Upper lobe of left lung (tissue), 6 donors: ENCODE measurements at regions not wholly inside any gene's neighbourhood (a gene's known extent, or its start where the extent isn't known, plus 50 kb on each side); places are given as distances from the start of the nearest gene placed in this dataset.

Experiments used
- ATAC-seq, 2 donors: fragments of 200-7000 bp; cut with Tn5 transposase; one replicate each; pipeline ENCODE4 v1.9.1; 2022; ENCODE audit warnings: mild to moderate bottlenecking in 2 of 2, moderate library complexity in 2 of 2; ENCODE audit not compliant: low FRiP score in 2 of 2
- DNase-seq, 2 donors: peaks; one replicate each; pipeline ENCODE4 v3.0.0-alpha.2; 2019 to 2020
- H3K27ac ChIP-seq, 4 donors: fragments of 200-600 bp; sonication (generic); one replicate each; pipeline ENCODE4 v1.5.1; 2016 to 2019
- H3K27me3 ChIP-seq, 4 donors: fragments of 200-600 bp; sonication (generic); one replicate each; pipeline ENCODE4 v1.5.1; 2017 to 2019
- H3K36me3 ChIP-seq, 4 donors: fragments of 200-600 bp; sonication (generic); one replicate each; pipeline ENCODE4 v1.5.1; 2016 to 2019
- H3K4me1 ChIP-seq, 4 donors: fragments of 200-600 bp; sonication (generic); one replicate each; pipeline ENCODE4 v1.5.1; 2018 to 2019
- H3K4me3 ChIP-seq, 4 donors: fragments of 200-600 bp; sonication (generic); one replicate each; pipeline ENCODE4 v1.5.1; 2017 to 2019; ENCODE audit warnings: mild to moderate bottlenecking in 2 of 4, moderate library complexity in 1 of 4
- H3K9me3 ChIP-seq, 4 donors: fragments of 200-600 bp; sonication (generic); one replicate each; pipeline ENCODE4 v1.5.1; 2018 to 2019
- EP300 ChIP-seq, 4 donors: sonication (generic); formaldehyde crosslinking; IDR thresholded peaks; one replicate each; pipeline ENCODE4 v1.5.1; 2017; ENCODE audit warnings: antibody characterized with exemption in 4 of 4, control low read depth in 2 of 4
- POLR2A ChIP-seq, 4 donors: fragments of 450-650 bp; IDR thresholded peaks; one replicate each; pipeline ENCODE4 v1.5.1; 2016 to 2017; ENCODE audit warnings: antibody characterized with exemption in 4 of 4, mild to moderate bottlenecking in 2 of 4
- WGBS, 2 donors: methylation state at CpG; one replicate each; pipeline ENCODE4 v1.1.5; 2017 to 2018; 5-methylcytosine and 5-hydroxymethylcytosine counted together
- small RNA-seq, 4 donors: library from RNA; depleted of rRNA; stranded (forward); fragments of <200 nt; gene quantifications; one replicate each; pipeline ENCODE3, GENCODE V24; 2016
- TF ChIP-seq, protein P1 (sequence below), 6 experiments: fragments of 450-650 bp in 4 of 6; fragments of 200-600 bp in 2 of 6; sonication (generic) in 2 of 6; IDR thresholded peaks; one replicate each; pipeline ENCODE4 v1.5.1; 2016 to 2019; ENCODE audit warnings: antibody characterized with exemption in 6 of 6
- donor health status: DM: no; HTN: no; CAD: no; lungs with moderate emphysema.
- donor health status: DM: no; HTN: yes; CAD: no; lungs with severe emphysema.

DNA sequence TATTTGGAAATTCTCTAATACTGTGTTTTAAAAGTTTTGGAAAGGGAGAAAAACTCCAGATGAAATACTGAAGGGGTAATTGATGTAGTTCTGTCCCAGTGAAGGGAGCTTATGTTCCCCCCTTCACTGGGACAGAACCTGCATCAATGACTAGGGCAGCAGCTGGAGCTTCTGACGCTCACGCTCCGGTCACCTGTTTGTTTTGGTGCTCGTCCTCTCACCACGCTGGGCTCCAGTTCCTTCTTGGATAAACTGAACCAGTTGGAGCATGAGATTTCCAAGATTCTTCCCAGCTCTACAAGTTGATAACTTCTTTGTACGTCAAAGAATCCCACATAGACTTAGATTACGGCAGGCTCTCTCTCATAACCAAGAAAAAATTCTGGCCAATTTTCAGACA, 51.4 kb upstream of the HNRNPU start:
- H3K27ac ChIP-seq: no peak overlapping the region
- no peak for TF ChIP-seq EP300 (IDR thresholded peaks at IDR 0.05)
- TF ChIP-seq POLR2A (IDR thresholded peaks at IDR 0.05): no peak
- ATAC-seq: no peak
- WGBS, 2 donors: 87 to 96% methylated on average over 7 of the region's 7 CpGs
- no peak for DNase-seq
- no peak overlapping the region for H3K4me3 ChIP-seq
- H3K4me1 ChIP-seq: peaks cover 6 to 17% (median 7%) of the 10 kb centered on the region in 4 donors
- no peaks in the 10 kb centered on the region for H3K36me3 ChIP-seq
- no peaks in the 10 kb centered on the region for H3K9me3 ChIP-seq
- no peaks in the 10 kb centered on the region for H3K27me3 ChIP-seq

- DNase-seq: no peak
- TF ChIP-seq, protein P1, sequence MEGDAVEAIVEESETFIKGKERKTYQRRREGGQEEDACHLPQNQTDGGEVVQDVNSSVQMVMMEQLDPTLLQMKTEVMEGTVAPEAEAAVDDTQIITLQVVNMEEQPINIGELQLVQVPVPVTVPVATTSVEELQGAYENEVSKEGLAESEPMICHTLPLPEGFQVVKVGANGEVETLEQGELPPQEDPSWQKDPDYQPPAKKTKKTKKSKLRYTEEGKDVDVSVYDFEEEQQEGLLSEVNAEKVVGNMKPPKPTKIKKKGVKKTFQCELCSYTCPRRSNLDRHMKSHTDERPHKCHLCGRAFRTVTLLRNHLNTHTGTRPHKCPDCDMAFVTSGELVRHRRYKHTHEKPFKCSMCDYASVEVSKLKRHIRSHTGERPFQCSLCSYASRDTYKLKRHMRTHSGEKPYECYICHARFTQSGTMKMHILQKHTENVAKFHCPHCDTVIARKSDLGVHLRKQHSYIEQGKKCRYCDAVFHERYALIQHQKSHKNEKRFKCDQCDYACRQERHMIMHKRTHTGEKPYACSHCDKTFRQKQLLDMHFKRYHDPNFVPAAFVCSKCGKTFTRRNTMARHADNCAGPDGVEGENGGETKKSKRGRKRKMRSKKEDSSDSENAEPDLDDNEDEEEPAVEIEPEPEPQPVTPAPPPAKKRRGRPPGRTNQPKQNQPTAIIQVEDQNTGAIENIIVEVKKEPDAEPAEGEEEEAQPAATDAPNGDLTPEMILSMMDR (IDR thresholded peaks at IDR 0.05): no peak
- TF ChIP-seq EP300 (IDR thresholded peaks at IDR 0.05) (no peak), POLR2A (IDR thresholded peaks at IDR 0.05) (no peak)
- Histone ChIP-seq H3K27me3 (no peaks in the 10 kb centered on the region), H3K4me3 (no peak overlapping the region), H3K36me3 (no peaks in the 10 kb centered on the region), H3K4me1 (peaks cover 6 to 15% (median 7%) of the 10 kb centered on the region in 4 donors), H3K27ac (no peak overlapping the region), H3K9me3 (no peaks in the 10 kb centered on the region)
- no peak for ATAC-seq
- WGBS, 2 donors: 94 to 95% methylated on average over 4 of the region's 4 CpGs
Observed at GRCh38 chr1:244914761-244915160, 50.4 kb upstream of the HNRNPU start.

Small RNA genes in the stretch of these regions (small RNA-seq; reads per million reads assigned to genes)
- gene RNU6-1089P (0 reads per million in 4 donors), gene RNU6-947P (0 reads per million in 4 donors), gene RNU6-999P (0 reads per million in 4 donors)
